IPS-20b (cell line): ENCODE measurements at regions not wholly inside any gene's neighbourhood (a gene's known extent, or its start where the extent isn't known, plus 50 kb on each side); places are given as distances from the start of the nearest gene placed in this dataset.

Experiments
- H3K27ac ChIP-seq: one replicate; pipeline ENCODE4 v1.5.1; 2013; ENCODE audit warnings: low read length
- H3K27me3 ChIP-seq: 2 replicates; pipeline ENCODE4 v1.6.1; 2013; ENCODE audit warnings: mild to moderate bottlenecking, low read length, inconsistent platforms; ENCODE audit not compliant: insufficient read depth
- H3K36me3 ChIP-seq: 2 replicates; pipeline ENCODE4 v1.6.1; 2013; ENCODE audit warnings: low read depth, mild to moderate bottlenecking, inconsistent platforms, low read length, moderate library complexity; ENCODE audit not compliant: insufficient read depth
- H3K4me1 ChIP-seq: 2 replicates; pipeline ENCODE4 v1.6.1; 2013; ENCODE audit warnings: mild to moderate bottlenecking, control low read depth, inconsistent platforms, low read length, moderate library complexity; ENCODE audit not compliant: insufficient read depth
- H3K4me3 ChIP-seq: 2 replicates; pipeline ENCODE4 v1.5.1; 2013; ENCODE audit warnings: mild to moderate bottlenecking, low read length, inconsistent platforms
- H3K9ac ChIP-seq: 2 replicates; pipeline ENCODE4 v1.6.1; 2013; ENCODE audit warnings: low read depth, mild to moderate bottlenecking, inconsistent platforms, low read length, moderate library complexity
- H3K9me3 ChIP-seq: 2 replicates; pipeline ENCODE4 v1.6.1; 2013; ENCODE audit warnings: mild to moderate bottlenecking, low read depth, low read length, inconsistent platforms; ENCODE audit not compliant: insufficient read depth

GRCh38 chrX:39333451-39333850 lies 532.2 kb downstream of the MID1IP1 start:
- Histone ChIP-seq H3K9me3 (no peaks in the 10 kb centered on the region), H3K27me3 (no peaks in the 10 kb centered on the region), H3K9ac (no peak overlapping the region), H3K36me3 (no peaks in the 10 kb centered on the region), H3K4me3 (no peak overlapping the region), H3K4me1 (no peaks in the 10 kb centered on the region), H3K27ac (no peak overlapping the region)

- no peaks in the 10 kb centered on the region for H3K36me3 ChIP-seq
- no peak overlapping the region for H3K4me3 ChIP-seq
- H3K9me3 ChIP-seq, result no peaks in the 10 kb centered on the region
- H3K27me3 ChIP-seq, result no peaks in the 10 kb centered on the region
- H3K27ac ChIP-seq, result no peak overlapping the region
- no peaks in the 10 kb centered on the region for H3K4me1 ChIP-seq
- no peak overlapping the region for H3K9ac ChIP-seq
Measured at GRCh38 chrX:39335513-39336235, 534.4 kb downstream of the MID1IP1 start.

- Histone ChIP-seq H3K4me3 (no peak overlapping the region), H3K9ac (no peak overlapping the region), H3K27ac (no peak overlapping the region)
Measured at GRCh38 chrX:39336671-39337311, 535.5 kb downstream of the MID1IP1 start.

GRCh38 chrX:39337451-39337850 lies 536.2 kb downstream of the MID1IP1 start:
- no peaks in the 10 kb centered on the region for H3K9me3 ChIP-seq
- H3K9ac ChIP-seq, result no peak overlapping the region
- no peaks in the 10 kb centered on the region for H3K36me3 ChIP-seq
- H3K4me1 ChIP-seq, result no peaks in the 10 kb centered on the region
- no peaks in the 10 kb centered on the region for H3K27me3 ChIP-seq
- H3K27ac ChIP-seq, result no peak overlapping the region
- H3K4me3 ChIP-seq, result no peak overlapping the region

More at GRCh38 chrX:39336671-39337311, 535.5 kb downstream of the MID1IP1 start:
- H3K36me3 ChIP-seq, result no peaks in the 10 kb centered on the region
- no peaks in the 10 kb centered on the region for H3K27me3 ChIP-seq
- H3K9me3 ChIP-seq, result no peaks in the 10 kb centered on the region
- no peaks in the 10 kb centered on the region for H3K4me1 ChIP-seq

GRCh38 chrX:39338583-39338982 lies 537.3 kb downstream of the MID1IP1 start:
- no peak overlapping the region for H3K9ac ChIP-seq

GRCh38 chrX:39356119-39356807 lies 555.0 kb downstream of the MID1IP1 start:
- Histone ChIP-seq H3K4me1 (no peaks in the 10 kb centered on the region), H3K36me3 (no peaks in the 10 kb centered on the region), H3K27ac (no peak overlapping the region), H3K9me3 (no peaks in the 10 kb centered on the region), H3K27me3 (no peaks in the 10 kb centered on the region), H3K9ac (no peak overlapping the region), H3K4me3 (no peak overlapping the region)

More at GRCh38 chrX:39338583-39338982, 537.3 kb downstream of the MID1IP1 start:
- H3K27me3 ChIP-seq, result no peaks in the 10 kb centered on the region
- H3K27ac ChIP-seq, result no peak overlapping the region
- no peaks in the 10 kb centered on the region for H3K4me1 ChIP-seq
- no peak overlapping the region for H3K4me3 ChIP-seq
- no peaks in the 10 kb centered on the region for H3K9me3 ChIP-seq
- no peaks in the 10 kb centered on the region for H3K36me3 ChIP-seq

GRCh38 chrX:39360101-39360500 lies 558.8 kb downstream of the MID1IP1 start:
- H3K27me3 ChIP-seq, result no peaks in the 10 kb centered on the region
- no peaks in the 10 kb centered on the region for H3K4me1 ChIP-seq
- no peak overlapping the region for H3K4me3 ChIP-seq
- H3K36me3 ChIP-seq, result no peaks in the 10 kb centered on the region
- H3K9ac ChIP-seq, result no peak overlapping the region
- H3K9me3 ChIP-seq, result no peaks in the 10 kb centered on the region
- H3K27ac ChIP-seq, result no peak overlapping the region

- Histone ChIP-seq H3K9me3 (no peaks in the 10 kb centered on the region), H3K27ac (no peak overlapping the region)
Measured at GRCh38 chrX:39361736-39362135, 560.5 kb downstream of the MID1IP1 start.

GRCh38 chrX:39367416-39367815 lies 566.2 kb downstream of the MID1IP1 start:
- H3K9ac ChIP-seq, result no peak overlapping the region
- no peaks in the 10 kb centered on the region for H3K9me3 ChIP-seq
- no peak overlapping the region for H3K27ac ChIP-seq
- no peaks in the 10 kb centered on the region for H3K36me3 ChIP-seq
- H3K4me3 ChIP-seq, result no peak overlapping the region
- H3K4me1 ChIP-seq, result no peaks in the 10 kb centered on the region
- no peaks in the 10 kb centered on the region for H3K27me3 ChIP-seq

More at GRCh38 chrX:39361736-39362135, 560.5 kb downstream of the MID1IP1 start:
- no peaks in the 10 kb centered on the region for H3K36me3 ChIP-seq
- H3K27me3 ChIP-seq, result no peaks in the 10 kb centered on the region
- no peak overlapping the region for H3K4me3 ChIP-seq
- no peak overlapping the region for H3K9ac ChIP-seq
- H3K4me1 ChIP-seq, result no peaks in the 10 kb centered on the region

- no peaks in the 10 kb centered on the region for H3K36me3 ChIP-seq
- H3K9me3 ChIP-seq, result no peaks in the 10 kb centered on the region
- no peak overlapping the region for H3K27ac ChIP-seq
- H3K4me1 ChIP-seq, result no peaks in the 10 kb centered on the region
- no peak overlapping the region for H3K4me3 ChIP-seq
- H3K9ac ChIP-seq, result no peak overlapping the region
- no peaks in the 10 kb centered on the region for H3K27me3 ChIP-seq
Measured at GRCh38 chrX:39372115-39372514, 570.9 kb downstream of the MID1IP1 start.

GRCh38 chrX:39377157-39377556 lies 575.9 kb downstream of the MID1IP1 start:
- H3K27me3 ChIP-seq, result no peaks in the 10 kb centered on the region
- no peaks in the 10 kb centered on the region for H3K4me1 ChIP-seq
- H3K4me3 ChIP-seq, result no peak overlapping the region
- no peaks in the 10 kb centered on the region for H3K9me3 ChIP-seq
- no peak overlapping the region for H3K27ac ChIP-seq
- no peak overlapping the region for H3K9ac ChIP-seq
- no peaks in the 10 kb centered on the region for H3K36me3 ChIP-seq

GRCh38 chrX:39377773-39378172 lies 576.5 kb downstream of the MID1IP1 start:
- Histone ChIP-seq H3K27me3 (no peaks in the 10 kb centered on the region), H3K9me3 (no peaks in the 10 kb centered on the region), H3K27ac (no peak overlapping the region), H3K4me3 (no peak overlapping the region), H3K36me3 (no peaks in the 10 kb centered on the region), H3K9ac (no peak overlapping the region), H3K4me1 (no peaks in the 10 kb centered on the region)
